IPS-NIHi7 (cell line): ENCODE measurements at regions not wholly inside any gene's neighbourhood (a gene's known extent, or its start where the extent isn't known, plus 50 kb on each side); places are given as distances from the start of the nearest gene placed in this dataset.

Experiments used
- DNase-seq: peaks from one replicate; pipeline ENCODE4 v3.0.0; 2012; ENCODE audit warnings: mixed read lengths; ENCODE audit errors: extremely low spot score

DNA sequence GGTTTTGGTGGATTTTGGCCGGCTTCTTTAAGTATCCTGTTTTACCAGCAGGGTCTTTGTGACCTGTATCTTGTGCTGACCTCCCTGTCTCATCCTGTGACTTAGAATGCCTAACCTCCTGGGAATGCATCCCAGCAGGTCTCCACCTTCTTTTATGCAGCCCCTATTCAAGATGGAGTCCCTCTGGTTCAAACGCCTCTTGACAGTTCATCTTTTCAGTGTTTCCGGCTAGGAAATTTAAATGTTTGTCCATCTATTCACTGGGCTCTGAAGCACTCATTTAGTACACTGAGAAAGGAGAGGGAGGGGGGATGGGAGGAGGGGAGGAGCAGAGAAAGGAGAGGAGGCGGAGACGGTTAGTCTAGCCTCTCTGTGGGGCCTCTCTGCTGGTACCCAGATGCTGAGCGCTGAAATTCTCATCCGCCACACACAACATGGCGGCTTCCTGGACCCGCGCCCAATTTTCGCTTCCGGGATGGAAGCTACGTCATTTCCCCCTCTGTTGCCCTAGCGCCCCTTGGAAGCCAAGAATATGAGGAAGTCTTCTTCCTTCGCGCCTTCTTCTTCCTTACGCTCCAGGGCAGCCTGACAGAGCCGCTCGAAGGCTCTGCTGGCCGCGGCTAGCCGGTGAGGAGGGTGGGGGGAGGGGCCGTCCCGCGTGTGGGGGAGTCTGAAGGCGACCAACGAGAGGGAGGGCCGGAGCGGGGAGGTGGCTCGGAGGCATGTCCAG lies 69.0 kb upstream of the SYT13 start:
- DNase-seq, result peak; percentile 85

- no peak for DNase-seq
These were observed 62.6 kb upstream of the SYT13 start for GRCh38 chr11:45348729-45349128.

- no peak for DNase-seq
These were observed 61.4 kb upstream of the SYT13 start for GRCh38 chr11:45347348-45348082.

DNA sequence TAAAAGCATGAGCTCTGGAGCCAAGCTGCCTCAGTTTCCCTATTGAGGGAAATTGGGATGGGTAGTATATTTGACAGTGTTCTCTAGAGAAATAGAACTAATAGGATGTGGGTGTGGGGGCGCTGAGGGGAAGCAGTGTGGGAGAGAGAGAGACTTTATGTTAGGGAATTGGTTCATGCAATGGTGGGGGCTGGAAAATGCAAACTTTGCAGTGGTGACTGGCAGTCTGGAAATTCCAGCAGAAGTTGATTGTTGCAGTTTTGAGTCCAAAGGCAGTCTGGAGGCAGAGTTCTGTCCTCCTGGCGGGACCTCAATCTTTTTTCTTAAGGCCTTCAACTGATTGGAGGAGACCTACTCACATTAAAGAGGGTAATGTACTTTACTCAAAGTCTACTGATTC lies 59.4 kb upstream of the SYT13 start:
- DNase-seq, result no peak

GRCh38 chr11:45344028-45344427 lies 57.9 kb upstream of the SYT13 start:
- DNase-seq, result no peak

DNA sequence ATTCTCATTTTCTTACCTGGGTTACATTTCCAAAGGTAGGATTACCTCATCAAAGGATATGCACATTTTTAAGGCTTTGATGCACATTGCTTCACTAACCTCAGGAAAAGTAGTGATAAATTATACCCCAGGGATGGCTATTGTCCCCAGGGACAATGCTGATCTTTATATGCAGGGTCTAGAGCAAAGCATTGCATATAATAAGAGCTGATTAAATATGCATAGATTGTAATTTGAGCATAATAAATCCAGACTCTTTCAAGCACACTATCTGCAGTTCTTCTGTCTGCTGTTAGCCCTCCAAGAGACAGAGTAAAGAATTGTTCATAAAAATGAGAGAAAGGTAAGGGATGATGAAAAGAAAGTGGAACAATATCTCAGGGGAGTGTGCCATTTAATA lies 57.3 kb upstream of the SYT13 start:
- DNase-seq, result no peak

DNA sequence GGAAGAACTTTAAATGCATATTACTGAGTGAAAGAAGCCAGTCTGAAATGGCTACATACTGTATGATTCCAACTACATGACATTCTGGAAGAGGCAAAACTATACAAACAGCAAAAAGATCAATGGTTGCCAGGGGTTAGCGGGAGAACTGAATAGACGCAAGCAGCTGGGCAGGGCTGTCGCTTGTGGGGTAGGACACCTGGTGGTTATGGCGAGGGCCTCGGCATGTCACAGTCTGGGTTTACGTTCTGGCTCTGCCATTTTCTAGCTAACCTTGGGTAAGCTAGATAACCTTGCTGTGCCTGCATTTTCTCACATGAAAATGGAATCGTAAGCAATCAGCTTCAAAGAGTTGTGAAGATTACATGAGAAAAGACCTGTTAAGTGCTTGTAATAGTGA lies 55.2 kb upstream of the SYT13 start:
- peak; percentile 35 for DNase-seq

DNA sequence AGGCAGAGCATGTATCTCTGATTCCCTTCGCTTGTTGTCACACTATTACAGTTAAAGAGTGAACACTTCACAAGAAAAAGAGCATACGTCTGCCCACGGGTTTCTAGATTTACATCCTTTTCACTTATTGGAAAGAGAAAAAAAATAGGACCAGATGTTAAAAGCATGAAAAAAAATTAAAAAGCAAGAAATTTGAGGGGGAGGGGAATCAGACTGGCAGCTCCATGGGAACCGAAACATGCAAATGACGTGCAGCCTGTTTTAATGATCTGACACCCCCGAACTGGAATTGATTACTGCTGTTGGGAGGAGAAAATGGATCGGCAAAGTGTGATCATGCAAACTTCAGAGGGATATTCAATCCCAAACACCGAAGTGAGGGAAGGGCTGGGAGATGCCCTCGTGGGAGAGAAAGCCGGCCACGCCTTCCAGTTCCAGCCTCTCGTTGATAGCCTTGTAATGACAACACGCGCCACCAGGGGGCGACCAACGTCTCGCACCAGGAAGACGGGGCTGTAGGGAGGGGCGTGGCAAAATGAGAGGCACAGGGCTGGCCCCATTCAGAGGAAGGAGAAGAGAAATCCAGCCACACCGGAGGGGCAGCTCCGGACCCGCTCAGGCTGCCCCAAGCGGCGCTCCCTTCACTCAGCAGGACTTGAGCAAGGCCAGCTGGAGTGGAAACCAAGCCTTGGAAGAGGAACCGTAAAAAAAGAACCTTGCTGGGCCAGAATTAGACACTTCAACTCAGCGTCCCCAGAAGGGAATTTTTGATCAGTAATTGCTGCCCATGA lies 53.8 kb upstream of the SYT13 start:
- DNase-seq, result peak; percentile 99

DNA sequence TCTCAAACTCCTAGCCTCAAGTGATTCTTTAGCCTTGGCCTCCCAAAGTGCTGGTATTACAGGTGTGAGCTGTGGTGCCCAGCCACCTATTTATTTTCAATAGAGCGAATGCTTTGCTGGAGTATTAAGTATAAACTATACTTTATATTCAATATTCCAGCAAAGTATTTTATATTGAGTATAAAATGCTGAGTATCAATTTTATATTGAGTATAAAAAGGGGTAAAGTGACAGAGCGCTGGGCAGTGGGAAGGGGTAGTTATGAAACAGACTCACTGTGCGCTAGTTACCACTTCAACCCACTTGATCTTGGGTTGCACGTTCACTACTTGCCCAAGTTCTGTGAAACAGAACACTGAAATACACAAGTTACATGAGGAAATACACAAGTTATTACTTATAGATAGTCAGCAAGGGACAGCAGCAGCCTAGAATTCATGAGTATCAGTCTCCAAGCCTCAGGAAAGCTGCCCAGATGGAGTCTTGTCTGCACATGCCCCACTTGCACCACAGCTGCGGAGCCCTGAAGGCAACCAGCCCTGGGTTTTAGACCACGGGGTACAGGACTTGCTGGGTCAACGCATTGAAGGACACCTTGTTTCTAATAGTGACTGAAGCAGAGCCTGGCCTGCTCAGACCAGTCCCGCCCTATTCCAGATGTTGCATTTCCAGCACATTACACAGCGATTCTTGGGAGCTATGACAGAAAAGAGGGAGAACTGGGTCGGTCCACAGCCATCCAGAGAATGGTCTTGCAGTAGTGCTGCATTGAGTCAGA lies 51.6 kb upstream of the SYT13 start:
- DNase-seq, result no peak

DNA sequence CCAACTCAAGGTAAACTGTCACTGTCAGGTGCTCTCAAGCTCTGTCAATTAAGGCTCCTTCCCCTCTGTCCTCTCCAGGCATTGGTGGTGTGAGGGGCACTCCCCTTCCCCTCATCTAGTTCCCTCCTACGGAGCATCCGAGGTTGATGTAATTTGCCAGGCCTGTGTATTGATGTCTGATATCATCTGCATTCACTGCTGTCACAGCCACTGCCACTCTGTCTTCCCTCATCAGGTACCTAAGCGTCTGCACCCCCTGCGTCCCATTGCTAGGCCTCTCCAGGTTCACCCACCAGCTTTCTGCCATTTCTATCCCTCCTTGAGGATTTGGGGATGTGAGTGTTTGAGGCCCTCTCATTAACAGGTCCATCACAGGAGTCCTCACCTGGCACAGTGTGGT lies 50.0 kb upstream of the SYT13 start:
- no peak for DNase-seq
